ENCODE measurements at regions not wholly inside any gene's neighbourhood (a gene's known extent, or its start where the extent isn't known, plus 50 kb on each side); places are given as distances from the start of the nearest gene placed in this dataset.

- DNase-seq (ENCODE audit: low read depth): no peak
Measured at GRCh38 chr1:234936612-234937389, 191.8 kb downstream of the TOMM20 start.

- peak; percentile 93 for DNase-seq (ENCODE audit: low read depth)
Measured at GRCh38 chr1:234934611-234935033, 194.0 kb downstream of the TOMM20 start.

- peak; percentile 70 for DNase-seq (ENCODE audit: low read depth)
Measured at GRCh38 chr1:234933475-234933874, 195.2 kb downstream of the TOMM20 start.

- no peak for DNase-seq (ENCODE audit: low read depth)
Measured at GRCh38 chr1:234932511-234933430, 195.9 kb downstream of the TOMM20 start.

- no peak for DNase-seq (ENCODE audit: low read depth)
Measured at GRCh38 chr1:234932106-234932505, 196.5 kb downstream of the TOMM20 start.

GRCh38 chr1:234931404-234931973 is 197.1 kb downstream of the TOMM20 start:
- no peak for DNase-seq (ENCODE audit: low read depth)

- DNase-seq (ENCODE audit: low read depth): no peak
Measured at GRCh38 chr1:234929369-234929768, 199.3 kb downstream of the TOMM20 start.

- DNase-seq (ENCODE audit: low read depth): no peak
Measured at GRCh38 chr1:234928642-234929041, 200.0 kb downstream of the TOMM20 start.

GRCh38 chr1:234927971-234928640 is 200.5 kb downstream of the TOMM20 start:
- DNase-seq (ENCODE audit: low read depth): peak; percentile 41

- no peak for DNase-seq (ENCODE audit: low read depth)
Measured at GRCh38 chr1:234927312-234927970, 201.2 kb downstream of the TOMM20 start.

- no peak for DNase-seq (ENCODE audit: low read depth)
Measured at GRCh38 chr1:234926559-234927311, 201.9 kb downstream of the TOMM20 start.

- no peak for DNase-seq (ENCODE audit: low read depth)
Measured at GRCh38 chr1:234926264-234926558, 202.4 kb downstream of the TOMM20 start.

- DNase-seq (ENCODE audit: low read depth): peak; percentile 99
Measured at GRCh38 chr1:234925440-234926263, 203.0 kb downstream of the TOMM20 start.

GRCh38 chr1:234924450-234925355 is 203.9 kb downstream of the TOMM20 start:
- DNase-seq (ENCODE audit: low read depth): no peak

- DNase-seq (ENCODE audit: low read depth): no peak
Measured at GRCh38 chr1:234923626-234924025, 205.0 kb downstream of the TOMM20 start.

GRCh38 chr1:234922987-234923386 is 205.7 kb downstream of the TOMM20 start:
- DNase-seq (ENCODE audit: low read depth): no peak

- peak; percentile 84 for DNase-seq (ENCODE audit: low read depth)
Measured at GRCh38 chr1:234921266-234922062, 207.2 kb downstream of the TOMM20 start.

- no peak for DNase-seq (ENCODE audit: low read depth)
Measured at GRCh38 chr1:234920843-234921140, 207.8 kb downstream of the TOMM20 start.
